IPS-NIHi7 (cell line): ENCODE measurements at regions not wholly inside any gene's neighbourhood (a gene's known extent, or its start where the extent isn't known, plus 50 kb on each side); places are given as distances from the start of the nearest gene placed in this dataset.

Experiments
- DNase-seq: peaks from one replicate; pipeline ENCODE4 v3.0.0; 2012; ENCODE audit warnings: mixed read lengths; ENCODE audit errors: extremely low spot score

DNA sequence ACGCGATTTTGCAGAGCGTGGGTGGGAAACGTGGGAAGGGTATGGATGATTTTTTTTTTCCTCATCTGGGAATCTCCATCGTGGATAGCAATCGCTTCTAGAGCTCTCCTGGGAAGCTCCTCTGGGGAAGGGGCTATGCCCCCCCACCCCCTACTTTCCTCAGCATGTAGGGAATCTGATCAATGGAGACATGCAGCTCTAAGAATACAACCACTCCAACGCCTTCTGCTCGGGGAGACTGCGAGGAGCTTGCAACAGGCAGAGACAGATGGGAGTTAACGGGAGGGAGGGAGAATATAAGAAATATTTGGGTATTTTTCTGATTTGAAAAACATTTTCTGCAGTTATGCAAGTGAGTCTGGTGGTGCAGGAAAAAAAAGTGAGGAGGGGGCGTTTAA is 104.6 kb upstream of the HSD17B12 start:
- no peak for DNase-seq

- DNase-seq = no peak
Observed at GRCh38 chr11:43576320-43576802, 104.2 kb upstream of the HSD17B12 start.

- peak; percentile 85 for DNase-seq
Observed at GRCh38 chr11:43576803-43577521, 103.6 kb upstream of the HSD17B12 start.

- DNase-seq = no peak
Observed at GRCh38 chr11:43577566-43578264, 102.8 kb upstream of the HSD17B12 start.

GRCh38 chr11:43578346-43579170 is 102.0 kb upstream of the HSD17B12 start:
- no peak for DNase-seq

- DNase-seq = peak; percentile 66
Observed at GRCh38 chr11:43579171-43579918, 101.2 kb upstream of the HSD17B12 start.

- peak; percentile 44 for DNase-seq
Observed at GRCh38 chr11:43579919-43580276, 100.6 kb upstream of the HSD17B12 start.

DNA sequence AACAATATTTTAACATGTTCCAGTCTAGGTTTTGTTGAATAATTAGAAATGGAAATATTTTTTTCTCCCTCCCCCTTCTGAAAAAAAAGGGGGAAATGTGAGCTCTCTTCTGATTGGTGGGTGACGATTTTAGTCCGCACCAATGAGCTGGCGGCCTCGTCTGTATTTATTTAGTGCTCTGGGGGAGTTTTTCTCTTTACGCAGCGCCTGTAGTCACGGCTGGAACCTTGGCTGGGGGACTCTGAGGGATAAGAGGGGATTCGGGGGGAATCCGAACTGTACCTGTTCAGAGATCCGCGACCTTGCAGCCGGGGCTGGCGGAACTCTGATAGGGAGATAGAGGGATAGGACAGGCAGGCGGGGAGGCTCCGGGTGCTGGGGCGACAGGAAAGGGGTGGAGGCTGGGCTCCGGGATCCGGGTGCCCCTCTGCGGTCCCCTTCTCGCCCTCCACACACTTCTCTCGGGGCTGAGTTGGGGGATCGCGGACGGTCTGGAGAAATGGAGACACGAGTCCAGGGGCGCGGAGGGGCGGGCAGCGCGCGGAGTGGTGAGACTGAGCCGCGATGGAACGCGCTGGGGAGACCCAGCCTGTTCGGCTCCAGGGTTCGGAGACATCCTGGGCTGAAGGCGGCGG is 99.7 kb upstream of the HSD17B12 start:
- peak; percentile 58 for DNase-seq

GRCh38 chr11:43581370-43582023 is 99.0 kb upstream of the HSD17B12 start:
- DNase-seq = no peak

- no peak for DNase-seq
Observed at GRCh38 chr11:43582024-43582862, 98.3 kb upstream of the HSD17B12 start.

DNA sequence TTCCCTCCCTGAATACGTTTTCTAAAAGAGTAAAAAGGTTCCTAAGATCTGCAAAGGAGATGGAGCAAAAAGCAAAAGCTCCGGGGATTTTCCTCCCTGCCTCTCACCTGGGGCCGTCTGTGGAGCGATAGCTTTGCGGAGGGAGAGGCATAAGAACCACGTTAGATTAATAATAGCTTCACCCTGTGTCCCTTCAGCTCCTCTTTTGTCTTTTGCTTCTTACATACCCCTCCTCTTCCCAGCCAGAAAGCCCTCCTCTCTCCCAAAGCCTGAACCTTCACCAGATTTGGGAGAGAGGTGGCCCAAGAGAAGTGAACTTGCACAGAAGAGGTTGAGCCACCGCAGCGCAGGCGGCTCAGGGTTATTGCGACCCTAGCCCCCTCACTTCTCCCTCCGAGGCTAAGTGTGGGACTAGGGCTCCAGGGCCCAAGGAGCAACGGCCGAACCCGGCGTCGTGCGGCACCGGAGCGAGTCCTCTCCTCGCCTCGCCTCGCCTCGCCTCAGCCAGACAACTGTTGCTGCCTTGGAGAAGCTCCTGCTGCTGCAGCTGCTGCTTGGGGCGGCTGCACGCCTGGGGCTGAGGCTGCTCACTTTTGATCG is 97.6 kb upstream of the HSD17B12 start:
- DNase-seq = peak; percentile 30

DNA sequence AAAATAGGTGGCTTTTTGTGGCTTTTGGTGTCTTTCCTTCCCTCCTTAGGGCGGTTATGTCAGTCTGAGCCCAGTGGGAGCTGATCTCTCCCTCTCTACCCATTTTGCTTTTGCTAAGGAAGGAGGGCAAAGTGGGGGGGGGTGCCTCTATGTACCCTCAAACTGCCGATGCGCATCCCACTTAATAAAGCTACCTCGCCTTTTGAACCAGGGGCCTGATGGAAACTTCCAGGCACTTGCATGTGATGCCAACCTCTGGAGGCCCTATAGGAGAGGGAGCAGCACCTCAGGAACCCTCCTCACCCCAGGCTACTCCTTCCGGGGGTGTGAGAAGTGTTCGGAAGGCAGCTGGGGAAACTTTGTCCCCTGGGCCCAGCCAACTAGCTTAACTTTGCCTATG is 97.0 kb upstream of the HSD17B12 start:
- no peak for DNase-seq

DNA sequence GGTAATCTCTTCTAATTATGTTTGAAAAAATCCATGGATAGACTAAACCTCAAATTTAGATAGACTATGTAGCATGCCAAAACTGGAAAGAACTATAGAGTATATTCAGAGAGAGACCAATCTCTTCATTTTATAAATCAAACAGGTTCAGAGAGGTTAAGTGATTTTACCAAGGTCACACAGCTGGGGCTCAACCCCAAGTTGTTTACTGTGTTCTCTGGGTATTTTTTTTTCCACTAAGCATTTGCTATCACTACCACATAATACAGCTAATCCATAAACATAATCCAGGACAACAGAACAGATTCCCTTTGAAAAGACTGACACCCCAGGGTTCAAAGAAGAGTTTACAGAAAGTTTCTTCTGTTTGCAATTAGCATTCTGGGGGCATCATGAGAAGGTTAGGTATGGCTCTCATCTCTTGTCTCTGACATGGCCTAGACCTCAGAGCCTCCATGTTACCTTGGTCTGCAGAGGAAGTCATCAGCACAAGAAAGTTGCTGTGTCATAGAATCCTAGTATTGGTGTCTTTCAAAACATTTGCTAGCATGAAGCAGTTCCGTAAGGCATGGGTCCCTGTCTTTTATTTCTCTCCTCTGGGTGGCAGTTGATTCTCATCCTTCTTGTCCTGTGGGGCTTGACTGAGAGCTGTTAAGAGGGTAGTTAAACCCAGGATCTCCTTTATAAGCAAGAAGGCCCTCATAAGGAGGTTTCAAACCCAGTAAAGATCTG is 94.5 kb upstream of the HSD17B12 start:
- DNase-seq = no peak

DNA sequence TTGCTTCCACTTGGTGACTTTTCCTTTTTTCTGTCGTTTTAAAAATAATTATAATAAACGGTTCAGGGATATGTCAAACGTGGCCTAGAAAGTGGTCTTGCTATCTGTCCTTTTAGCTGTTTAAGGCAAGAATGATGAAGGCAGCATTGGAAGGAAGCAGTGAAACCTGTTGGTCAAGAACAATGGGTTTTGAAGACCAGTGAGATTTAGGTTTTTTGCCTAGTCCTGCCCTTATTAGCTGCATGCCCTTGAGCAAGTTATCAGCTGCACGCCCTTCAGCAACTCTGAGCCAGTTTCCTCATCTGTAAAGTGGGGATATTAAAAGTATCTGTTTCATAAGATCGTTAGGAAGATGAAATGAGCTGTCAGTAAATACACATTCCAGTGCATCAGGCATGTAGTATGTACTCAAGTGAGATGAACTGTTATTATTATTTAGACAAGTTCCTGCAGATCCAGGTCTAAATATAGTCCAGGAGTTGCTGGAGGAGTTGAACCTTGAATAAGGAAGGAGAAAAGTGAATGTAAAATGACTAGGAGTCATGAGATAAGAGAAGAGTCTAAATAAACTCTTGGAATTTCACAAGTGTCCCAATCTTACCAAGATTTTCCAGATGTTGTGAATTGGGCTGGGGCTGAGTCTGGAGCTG is 90.8 kb upstream of the HSD17B12 start:
- DNase-seq = no peak

- no peak for DNase-seq
Observed at GRCh38 chr11:43601511-43601910, 79.0 kb upstream of the HSD17B12 start.

GRCh38 chr11:43602670-43603069 is 77.9 kb upstream of the HSD17B12 start:
- DNase-seq = no peak

DNA sequence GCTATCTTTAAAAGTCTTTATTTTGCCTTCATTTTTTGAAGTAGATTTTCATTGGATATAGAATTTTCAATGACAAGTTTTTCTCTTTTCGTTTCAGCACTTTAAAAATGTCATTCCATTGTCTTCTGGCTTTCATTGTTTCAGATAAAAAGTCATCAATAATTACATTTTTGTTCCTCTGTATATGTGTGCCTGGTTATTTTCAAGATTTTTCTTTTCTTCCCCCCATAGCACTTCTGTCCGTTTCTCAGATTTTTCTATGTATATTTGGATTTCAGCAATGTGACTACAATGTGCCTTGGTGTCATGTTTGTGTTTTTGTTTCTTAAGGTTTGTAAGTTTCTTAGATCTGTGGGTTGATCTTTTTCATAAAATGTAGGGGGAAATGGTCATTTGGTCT is 66.3 kb upstream of the HSD17B12 start:
- DNase-seq = no peak

- DNase-seq = no peak
Observed at GRCh38 chr11:43619863-43620505, 60.6 kb upstream of the HSD17B12 start.
